Kidney epithelial cell (primary cell): ENCODE measurements at regions not wholly inside any gene's neighbourhood (a gene's known extent, or its start where the extent isn't known, plus 50 kb on each side); places are given as distances from the start of the nearest gene placed in this dataset.

Source experiments
- DNase-seq: peaks from one replicate; pipeline ENCODE4 v3.0.0-alpha.2; 2010; ENCODE audit warnings: low read depth
- H3K27me3 ChIP-seq: 2 replicates; pipeline ENCODE4 v1.6.0; 2011; ENCODE audit warnings: low read length; ENCODE audit not compliant: control insufficient read depth, insufficient read depth
- H3K36me3 ChIP-seq: 2 replicates; pipeline ENCODE4 v1.5.1; 2011; ENCODE audit warnings: low read length; ENCODE audit not compliant: control insufficient read depth, insufficient read depth
- H3K4me3 ChIP-seq: 2 replicates; pipeline ENCODE4 v1.5.1; 2011; ENCODE audit warnings: low read depth, mild to moderate bottlenecking, control low read depth, low read length
- CTCF ChIP-seq: IDR thresholded peaks from 2 replicates; pipeline ENCODE4 v1.5.1; 2011; ENCODE audit warnings: mild to moderate bottlenecking, moderate library complexity, low read length, control low read depth, inconsistent platforms; ENCODE audit not compliant: insufficient read depth, poor library complexity, severe bottlenecking

- no peak for DNase-seq
- Histone ChIP-seq H3K36me3 (no peaks in the 10 kb centered on the region), H3K4me3 (no peak overlapping the region), H3K27me3 (no peaks in the 10 kb centered on the region)
- no peak for TF ChIP-seq CTCF
These were observed 104.9 kb upstream of the MBL2 start for GRCh38 chr10:52877451-52877850.

GRCh38 chr10:52875336-52875735 lies 102.8 kb upstream of the MBL2 start:
- no peak for TF ChIP-seq CTCF
- no peak overlapping the region for H3K4me3 ChIP-seq
- DNase-seq = no peak

GRCh38 chr10:52874581-52874980 lies 102.0 kb upstream of the MBL2 start:
- Histone ChIP-seq H3K36me3 (no peaks in the 10 kb centered on the region), H3K27me3 (no peaks in the 10 kb centered on the region), H3K4me3 (no peak overlapping the region)
- TF ChIP-seq CTCF = no peak
- DNase-seq = no peak

More at GRCh38 chr10:52875336-52875735, 102.8 kb upstream of the MBL2 start:
- H3K27me3 ChIP-seq = no peaks in the 10 kb centered on the region
- no peaks in the 10 kb centered on the region for H3K36me3 ChIP-seq

- H3K36me3 ChIP-seq = no peaks in the 10 kb centered on the region
- no peak for TF ChIP-seq CTCF
- H3K27me3 ChIP-seq = no peaks in the 10 kb centered on the region
- no peak for DNase-seq
- H3K4me3 ChIP-seq = no peak overlapping the region
These were observed 98.7 kb upstream of the MBL2 start for GRCh38 chr10:52871191-52871843.

GRCh38 chr10:52870562-52870961 lies 98.0 kb upstream of the MBL2 start:
- H3K27me3 ChIP-seq = no peaks in the 10 kb centered on the region
- DNase-seq = no peak
- no peaks in the 10 kb centered on the region for H3K36me3 ChIP-seq
- no peak overlapping the region for H3K4me3 ChIP-seq
- no peak for TF ChIP-seq CTCF

- Histone ChIP-seq H3K27me3 (no peaks in the 10 kb centered on the region), H3K4me3 (no peak overlapping the region), H3K36me3 (no peaks in the 10 kb centered on the region)
- no peak for TF ChIP-seq CTCF
- DNase-seq = no peak
These were observed 97.3 kb upstream of the MBL2 start for GRCh38 chr10:52869864-52870263.
